GM19467 (cell line): ENCODE measurements at regions not wholly inside any gene's neighbourhood (a gene's known extent, or its start where the extent isn't known, plus 50 kb on each side); places are given as distances from the start of the nearest gene placed in this dataset.

Source experiments
- ATAC-seq: cut with Tn5 transposase; IDR thresholded peaks from one replicate; pipeline ENCODE4 v1.9.1; 2021; ENCODE audit warnings: mild to moderate bottlenecking, moderate library complexity; ENCODE audit not compliant: unreplicated experiment

GRCh38 chr4:32290102-32290501 is 1569.9 kb downstream of the PCDH7 start:
- ATAC-seq, result no peak

- no peak for ATAC-seq
These were observed 1598.8 kb downstream of the PCDH7 start for GRCh38 chr4:32318926-32319325.

DNA sequence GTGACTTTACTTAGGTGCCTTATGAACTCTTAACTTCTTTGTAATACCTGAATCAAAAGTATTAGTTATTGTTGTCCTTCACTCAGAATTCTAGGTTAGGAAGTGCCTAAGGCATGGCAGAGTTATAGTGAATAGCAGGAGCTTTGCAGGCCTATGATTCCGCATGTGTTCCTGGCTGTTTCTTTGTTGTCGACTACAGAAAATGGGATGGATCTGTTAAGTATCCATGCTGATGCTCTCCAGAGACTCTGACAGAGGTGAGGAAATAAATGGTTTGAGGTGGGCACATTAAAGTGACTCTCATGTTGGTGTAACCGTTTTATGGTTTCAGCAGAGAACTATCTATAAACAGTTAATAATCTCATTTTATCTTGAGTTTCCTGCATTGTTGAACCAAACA is 1601.3 kb downstream of the PCDH7 start:
- no peak for ATAC-seq

GRCh38 chr4:32334759-32335158 is 1614.6 kb downstream of the PCDH7 start:
- no peak for ATAC-seq

GRCh38 chr4:32337403-32337802 is 1617.2 kb downstream of the PCDH7 start:
- no peak for ATAC-seq

GRCh38 chr4:32340591-32340990 is 1620.4 kb downstream of the PCDH7 start:
- ATAC-seq, result no peak

DNA sequence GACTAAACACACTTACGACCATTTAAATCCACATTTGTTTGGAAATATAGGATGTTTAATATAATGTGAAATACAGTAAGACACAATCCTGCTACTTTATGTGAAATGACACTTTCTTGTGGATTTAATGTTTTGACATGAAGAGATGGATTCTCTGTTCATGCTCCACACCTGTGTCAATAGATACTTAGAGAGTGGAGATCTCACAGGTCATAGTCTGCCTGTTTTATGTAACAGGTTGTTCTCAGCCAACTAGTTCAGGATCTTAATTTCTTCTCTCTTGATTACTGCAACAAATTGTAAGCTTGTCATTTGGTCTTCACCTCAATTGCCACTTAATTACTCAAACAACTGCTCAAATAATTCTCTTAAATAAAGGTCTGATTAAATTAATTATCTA is 1621.2 kb downstream of the PCDH7 start:
- no peak for ATAC-seq

- no peak for ATAC-seq
These were observed 1621.9 kb downstream of the PCDH7 start for GRCh38 chr4:32342054-32342453.

DNA sequence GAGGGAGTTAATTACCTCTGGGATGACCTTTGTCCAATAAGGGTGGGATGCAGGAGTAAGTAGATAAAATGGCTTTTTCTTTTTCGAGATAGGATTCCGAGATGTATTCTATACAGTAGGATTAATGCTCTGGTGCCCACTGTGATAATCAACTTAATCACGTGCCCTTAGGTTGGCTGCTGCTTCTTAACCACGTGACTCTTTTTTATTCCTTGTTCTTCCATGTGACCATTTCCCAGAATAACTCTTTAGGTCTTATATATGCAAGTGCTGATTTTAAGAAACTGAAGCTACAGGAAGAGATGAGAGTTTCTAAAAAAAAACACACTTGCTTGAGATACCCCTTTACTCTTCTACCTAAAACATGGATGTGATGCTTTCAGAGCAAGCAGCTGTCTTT is 1628.9 kb downstream of the PCDH7 start:
- ATAC-seq, result no peak

DNA sequence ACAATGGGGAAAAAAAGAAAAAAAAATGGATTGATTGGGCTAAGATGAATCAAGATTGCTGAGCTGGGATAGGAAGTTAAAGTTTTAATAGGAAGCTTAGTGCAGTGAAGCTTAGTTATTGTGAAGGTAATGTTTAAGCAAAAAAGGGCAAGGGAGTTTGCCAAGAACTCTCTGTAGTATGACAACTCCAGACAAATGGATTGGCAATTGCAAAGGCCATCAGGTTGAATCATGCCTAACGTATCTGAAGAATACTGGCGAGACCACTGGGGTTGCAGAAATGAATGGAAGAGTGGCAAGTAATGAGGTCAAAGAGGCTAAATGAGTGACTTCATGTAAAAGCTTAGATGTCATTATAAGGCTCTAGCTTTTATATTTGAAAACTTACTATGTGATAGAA is 1654.0 kb downstream of the PCDH7 start:
- no peak for ATAC-seq

- no peak for ATAC-seq
These were observed 1673.6 kb downstream of the PCDH7 start for GRCh38 chr4:32393806-32394205.

- ATAC-seq, result no peak
These were observed 1674.1 kb downstream of the PCDH7 start for GRCh38 chr4:32394255-32394654.

GRCh38 chr4:32396507-32397070 is 1676.4 kb downstream of the PCDH7 start:
- no peak for ATAC-seq

- no peak for ATAC-seq
These were observed 1680.7 kb downstream of the PCDH7 start for GRCh38 chr4:32400870-32401269.

DNA sequence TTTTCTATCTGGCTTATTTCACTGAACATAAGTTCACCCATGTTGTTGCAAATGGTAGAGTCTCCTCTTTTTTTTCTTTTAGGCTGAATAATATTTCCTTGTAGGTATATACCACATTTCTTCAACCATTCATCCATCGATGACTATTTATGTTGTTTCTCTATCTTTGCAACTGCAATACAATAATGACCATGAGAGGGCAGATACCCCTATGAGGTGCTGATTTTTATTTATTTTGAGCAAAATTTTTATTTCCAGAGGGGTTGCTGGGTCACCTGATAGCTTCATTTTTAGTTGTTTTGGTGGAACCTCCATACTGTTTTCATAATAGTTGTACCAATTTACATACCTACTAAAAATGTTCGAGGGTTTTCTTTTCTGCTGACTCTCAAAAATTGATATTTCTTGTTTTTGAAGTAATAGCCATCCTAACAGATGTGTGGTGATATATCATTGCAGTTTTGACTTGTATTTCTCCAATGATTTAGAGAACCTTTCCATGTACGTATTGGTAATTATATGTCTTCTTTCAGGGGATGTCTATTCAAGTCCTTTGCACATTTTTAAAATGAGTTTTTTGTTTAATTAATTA is 1697.0 kb downstream of the PCDH7 start:
- ATAC-seq, result no peak

DNA sequence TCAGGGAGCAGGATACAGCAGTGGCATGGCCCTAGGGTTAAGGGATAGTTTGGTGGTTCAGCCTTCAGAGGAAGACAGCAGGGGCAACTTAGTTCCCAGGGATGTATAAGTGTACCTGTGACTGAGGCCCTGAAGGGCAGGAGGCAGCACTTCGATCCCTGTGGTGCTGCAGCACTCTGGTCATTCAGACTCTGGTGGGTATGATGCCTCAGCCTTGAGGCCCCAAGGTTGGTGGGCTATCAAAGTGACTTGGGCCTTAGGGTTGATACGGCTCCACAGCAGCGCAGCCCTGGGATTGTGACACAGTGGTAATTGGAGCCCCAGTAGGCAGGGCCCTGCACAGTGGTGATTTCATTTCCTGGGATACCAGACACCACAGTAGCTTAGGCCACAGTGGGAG is 1703.1 kb downstream of the PCDH7 start:
- no peak for ATAC-seq

- no peak for ATAC-seq
These were observed 1705.1 kb downstream of the PCDH7 start for GRCh38 chr4:32425243-32425642.

DNA sequence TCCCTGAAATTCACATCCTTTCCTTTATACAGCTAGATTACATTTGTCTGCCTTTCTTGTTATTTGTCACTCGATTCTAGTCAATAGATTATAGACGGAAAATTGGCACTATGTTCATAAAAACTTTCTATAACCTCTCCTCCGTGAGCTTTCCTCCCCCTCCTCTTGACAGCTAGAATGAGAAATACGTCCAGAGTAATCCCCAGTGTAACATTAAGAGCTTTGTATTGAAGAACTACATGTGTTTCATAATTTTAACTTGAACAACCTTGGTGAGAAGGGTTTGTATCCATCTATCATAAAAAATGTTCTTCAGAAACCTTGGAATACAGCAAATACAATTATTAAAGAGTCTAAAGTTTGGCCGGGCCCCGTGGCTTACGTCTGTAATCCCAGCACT is 1707.4 kb downstream of the PCDH7 start:
- ATAC-seq, result no peak

- ATAC-seq, result no peak
These were observed 1709.0 kb downstream of the PCDH7 start for GRCh38 chr4:32429151-32429550.

GRCh38 chr4:32435308-32435707 is 1715.1 kb downstream of the PCDH7 start:
- ATAC-seq, result no peak

- no peak for ATAC-seq
These were observed 1716.6 kb downstream of the PCDH7 start for GRCh38 chr4:32436816-32437215.

- ATAC-seq, result no peak
These were observed 1720.2 kb downstream of the PCDH7 start for GRCh38 chr4:32440391-32440790.

GRCh38 chr4:32454482-32454881 is 1734.3 kb downstream of the PCDH7 start:
- ATAC-seq, result no peak
